ENCODE measurements at regions not wholly inside any gene's neighbourhood (a gene's known extent, or its start where the extent isn't known, plus 50 kb on each side); places are given as distances from the start of the nearest gene placed in this dataset.

DNA sequence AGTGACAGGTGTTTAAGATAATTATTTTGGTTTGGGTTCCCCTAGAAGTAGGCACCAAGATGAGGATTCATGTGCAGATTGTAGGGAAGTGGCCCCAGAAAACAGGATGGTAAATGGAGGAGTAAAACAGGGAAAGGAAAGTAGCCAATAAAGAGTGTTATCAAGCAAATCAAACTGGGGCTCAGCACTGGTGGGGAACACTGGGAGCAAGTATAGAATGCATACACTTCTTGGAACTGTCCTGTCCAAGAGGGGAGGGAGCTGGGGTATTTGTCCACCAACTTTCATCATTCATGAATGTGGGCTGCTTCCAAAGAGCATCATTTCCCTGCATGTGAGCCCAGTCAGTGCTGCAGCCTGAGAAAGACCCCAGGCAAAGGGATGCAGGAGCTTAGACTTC, 215.7 kb upstream of the IRX5 start:
- no peaks in the 10 kb centered on the region for H3K27me3 ChIP-seq (ENCODE audit: insufficient read depth, low read depth, low read length)
- no peak overlapping the region for H2AFZ ChIP-seq (ENCODE audit: low read depth, low read length)
- H3F3A ChIP-seq (ENCODE audit: insufficient read depth, low read length, poor library complexity, severe bottlenecking) = no peaks in the 10 kb centered on the region
- no peak overlapping the region for H3K4me3 ChIP-seq (ENCODE audit: low read length)
- no peak overlapping the region for H3K9ac ChIP-seq (ENCODE audit: low read length)
- H3K36me3 ChIP-seq (ENCODE audit: insufficient read depth, low read length) = no peaks in the 10 kb centered on the region
- no peak overlapping the region for H3K4me2 ChIP-seq (ENCODE audit: low read length)
- no peak overlapping the region for H3K27ac ChIP-seq (ENCODE audit: low read length)
- H4K20me1 ChIP-seq (ENCODE audit: insufficient read depth) = no peaks in the 10 kb centered on the region
- H3K9me2 ChIP-seq (ENCODE audit: insufficient read depth, low read length) = no peaks in the 10 kb centered on the region
- H3K9me3 ChIP-seq (ENCODE audit: low read length) = no peaks in the 10 kb centered on the region
- no peaks in the 10 kb centered on the region for H3K79me2 ChIP-seq (replicated peaks; ENCODE audit: insufficient read depth, low read length)
- TF ChIP-seq, protein P1, sequence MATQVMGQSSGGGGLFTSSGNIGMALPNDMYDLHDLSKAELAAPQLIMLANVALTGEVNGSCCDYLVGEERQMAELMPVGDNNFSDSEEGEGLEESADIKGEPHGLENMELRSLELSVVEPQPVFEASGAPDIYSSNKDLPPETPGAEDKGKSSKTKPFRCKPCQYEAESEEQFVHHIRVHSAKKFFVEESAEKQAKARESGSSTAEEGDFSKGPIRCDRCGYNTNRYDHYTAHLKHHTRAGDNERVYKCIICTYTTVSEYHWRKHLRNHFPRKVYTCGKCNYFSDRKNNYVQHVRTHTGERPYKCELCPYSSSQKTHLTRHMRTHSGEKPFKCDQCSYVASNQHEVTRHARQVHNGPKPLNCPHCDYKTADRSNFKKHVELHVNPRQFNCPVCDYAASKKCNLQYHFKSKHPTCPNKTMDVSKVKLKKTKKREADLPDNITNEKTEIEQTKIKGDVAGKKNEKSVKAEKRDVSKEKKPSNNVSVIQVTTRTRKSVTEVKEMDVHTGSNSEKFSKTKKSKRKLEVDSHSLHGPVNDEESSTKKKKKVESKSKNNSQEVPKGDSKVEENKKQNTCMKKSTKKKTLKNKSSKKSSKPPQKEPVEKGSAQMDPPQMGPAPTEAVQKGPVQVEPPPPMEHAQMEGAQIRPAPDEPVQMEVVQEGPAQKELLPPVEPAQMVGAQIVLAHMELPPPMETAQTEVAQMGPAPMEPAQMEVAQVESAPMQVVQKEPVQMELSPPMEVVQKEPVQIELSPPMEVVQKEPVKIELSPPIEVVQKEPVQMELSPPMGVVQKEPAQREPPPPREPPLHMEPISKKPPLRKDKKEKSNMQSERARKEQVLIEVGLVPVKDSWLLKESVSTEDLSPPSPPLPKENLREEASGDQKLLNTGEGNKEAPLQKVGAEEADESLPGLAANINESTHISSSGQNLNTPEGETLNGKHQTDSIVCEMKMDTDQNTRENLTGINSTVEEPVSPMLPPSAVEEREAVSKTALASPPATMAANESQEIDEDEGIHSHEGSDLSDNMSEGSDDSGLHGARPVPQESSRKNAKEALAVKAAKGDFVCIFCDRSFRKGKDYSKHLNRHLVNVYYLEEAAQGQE (IDR thresholded peaks at IDR 0.05; ENCODE audit: borderline replicate concordance) = no peak
- TF ChIP-seq CTCF (IDR thresholded peaks at IDR 0.05; ENCODE audit: poor library complexity, severe bottlenecking) (no peak), EZH2 (IDR thresholded peaks at IDR 0.05; ENCODE audit: borderline replicate concordance, insufficient read depth, low read length, poor library complexity, severe bottlenecking) (no peak), SMC3 (conservative IDR thresholded peaks at IDR 0.05; ENCODE audit: poor library complexity) (no peak)

DNA sequence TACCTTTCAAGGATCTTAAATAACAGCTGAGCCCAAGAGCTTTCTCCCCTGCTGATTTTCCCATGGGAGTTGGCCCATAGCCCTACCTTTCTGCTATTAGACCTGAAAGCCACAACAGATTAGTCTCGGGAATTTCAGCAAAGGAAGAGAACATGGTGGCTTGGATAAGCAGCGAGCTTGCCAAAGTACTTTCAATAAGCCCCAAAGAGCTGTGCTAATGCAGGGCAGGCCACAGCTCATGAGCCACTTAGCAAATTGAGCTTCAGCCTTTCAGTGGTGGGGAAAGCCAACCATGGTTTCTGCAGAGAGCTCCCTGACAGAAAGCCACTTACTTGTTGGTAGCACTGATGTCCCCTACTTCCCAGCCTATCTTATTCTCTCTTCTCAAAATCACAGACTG, 217.8 kb upstream of the IRX5 start:
- H3K27me3 ChIP-seq (ENCODE audit: insufficient read depth, low read depth, low read length) = no peaks in the 10 kb centered on the region
- H3K9me3 ChIP-seq (ENCODE audit: low read length) = no peaks in the 10 kb centered on the region

More for the DNA sequence above, 217.8 kb upstream of the IRX5 start:
- Histone ChIP-seq H4K20me1 (ENCODE audit: insufficient read depth) (no peaks in the 10 kb centered on the region), H3K79me2 (replicated peaks; ENCODE audit: insufficient read depth, low read length) (no peaks in the 10 kb centered on the region), H3K9ac (ENCODE audit: low read length) (no peak overlapping the region), H3K36me3 (ENCODE audit: insufficient read depth, low read length) (no peaks in the 10 kb centered on the region), H3K27ac (ENCODE audit: low read length) (no peak overlapping the region), H3K4me3 (ENCODE audit: low read length) (no peak overlapping the region), H3K4me2 (ENCODE audit: low read length) (no peak overlapping the region), H3F3A (ENCODE audit: insufficient read depth, low read length, poor library complexity, severe bottlenecking) (no peaks in the 10 kb centered on the region), H3K9me2 (ENCODE audit: insufficient read depth, low read length) (no peaks in the 10 kb centered on the region), H2AFZ (ENCODE audit: low read depth, low read length) (no peak overlapping the region)
- TF ChIP-seq SMC3 (conservative IDR thresholded peaks at IDR 0.05; ENCODE audit: poor library complexity) (no peak), CTCF (IDR thresholded peaks at IDR 0.05; ENCODE audit: poor library complexity, severe bottlenecking) (no peak), POLR2AphosphoS5 (IDR thresholded peaks at IDR 0.05) (no peak), RAD21 (conservative IDR thresholded peaks at IDR 0.05) (no peak)
